ENCODE measurements at regions not wholly inside any gene's neighbourhood (a gene's known extent, or its start where the extent isn't known, plus 50 kb on each side); places are given as distances from the start of the nearest gene placed in this dataset.

- no peak overlapping the region for H3K27ac Mint-ChIP-seq
- no peak overlapping the region for H3K4me3 Mint-ChIP-seq
- H3K9me3 Mint-ChIP-seq = no peaks in the 10 kb centered on the region
- H3K27me3 Mint-ChIP-seq = no peaks in the 10 kb centered on the region
- no peaks in the 10 kb centered on the region for H3K36me3 Mint-ChIP-seq
- H3K4me1 Mint-ChIP-seq = peaks cover 17% of the 10 kb centered on the region
These were observed 51.3 kb downstream of the GADD45G start for GRCh38 chr9:89655990-89656657.

- no peak overlapping the region for H3K27ac Mint-ChIP-seq
- H3K4me3 Mint-ChIP-seq = no peak overlapping the region
- peaks cover 17% of the 10 kb centered on the region for H3K4me1 Mint-ChIP-seq
- H3K27me3 Mint-ChIP-seq = peaks cover 2% of the 10 kb centered on the region
- H3K36me3 Mint-ChIP-seq = no peaks in the 10 kb centered on the region
- no peaks in the 10 kb centered on the region for H3K9me3 Mint-ChIP-seq
These were observed 52.5 kb downstream of the GADD45G start for GRCh38 chr9:89657295-89657694.

GRCh38 chr9:89657765-89658164 lies 53.0 kb downstream of the GADD45G start:
- Mint-ChIP-seq H3K27me3 (peaks cover 2% of the 10 kb centered on the region), H3K27ac (no peak overlapping the region), H3K4me1 (peaks cover 17% of the 10 kb centered on the region), H3K4me3 (no peak overlapping the region), H3K9me3 (no peaks in the 10 kb centered on the region), H3K36me3 (no peaks in the 10 kb centered on the region)

- no peaks in the 10 kb centered on the region for H3K9me3 Mint-ChIP-seq
- H3K4me1 Mint-ChIP-seq = peaks cover 17% of the 10 kb centered on the region
- H3K27me3 Mint-ChIP-seq = peaks cover 2% of the 10 kb centered on the region
- no peaks in the 10 kb centered on the region for H3K36me3 Mint-ChIP-seq
- no peak overlapping the region for H3K4me3 Mint-ChIP-seq
- H3K27ac Mint-ChIP-seq = no peak overlapping the region
These were observed 53.6 kb downstream of the GADD45G start for GRCh38 chr9:89658401-89658800.

GRCh38 chr9:89658931-89659330 lies 54.1 kb downstream of the GADD45G start:
- no peak overlapping the region for H3K27ac Mint-ChIP-seq
- no peaks in the 10 kb centered on the region for H3K9me3 Mint-ChIP-seq
- H3K4me1 Mint-ChIP-seq = peaks cover 17% of the 10 kb centered on the region

GRCh38 chr9:89659473-89659872 lies 54.7 kb downstream of the GADD45G start:
- Mint-ChIP-seq H3K36me3 (no peaks in the 10 kb centered on the region), H3K27ac (peak overlapping the region; percentile 24), H3K27me3 (peaks cover 2% of the 10 kb centered on the region), H3K9me3 (no peaks in the 10 kb centered on the region), H3K4me3 (no peak overlapping the region), H3K4me1 (peaks cover 17% of the 10 kb centered on the region)

More at GRCh38 chr9:89658931-89659330, 54.1 kb downstream of the GADD45G start:
- H3K27me3 Mint-ChIP-seq = peaks cover 2% of the 10 kb centered on the region
- no peaks in the 10 kb centered on the region for H3K36me3 Mint-ChIP-seq
- H3K4me3 Mint-ChIP-seq = no peak overlapping the region

- H3K4me1 Mint-ChIP-seq = peaks cover 17% of the 10 kb centered on the region
- no peak overlapping the region for H3K4me3 Mint-ChIP-seq
- no peak overlapping the region for H3K27ac Mint-ChIP-seq
- no peaks in the 10 kb centered on the region for H3K36me3 Mint-ChIP-seq
- no peaks in the 10 kb centered on the region for H3K9me3 Mint-ChIP-seq
- H3K27me3 Mint-ChIP-seq = peaks cover 2% of the 10 kb centered on the region
These were observed 55.3 kb downstream of the GADD45G start for GRCh38 chr9:89659891-89660685.

- H3K4me1 Mint-ChIP-seq = peaks cover 9% of the 10 kb centered on the region
These were observed 56.7 kb downstream of the GADD45G start for GRCh38 chr9:89661391-89661949.

DNA sequence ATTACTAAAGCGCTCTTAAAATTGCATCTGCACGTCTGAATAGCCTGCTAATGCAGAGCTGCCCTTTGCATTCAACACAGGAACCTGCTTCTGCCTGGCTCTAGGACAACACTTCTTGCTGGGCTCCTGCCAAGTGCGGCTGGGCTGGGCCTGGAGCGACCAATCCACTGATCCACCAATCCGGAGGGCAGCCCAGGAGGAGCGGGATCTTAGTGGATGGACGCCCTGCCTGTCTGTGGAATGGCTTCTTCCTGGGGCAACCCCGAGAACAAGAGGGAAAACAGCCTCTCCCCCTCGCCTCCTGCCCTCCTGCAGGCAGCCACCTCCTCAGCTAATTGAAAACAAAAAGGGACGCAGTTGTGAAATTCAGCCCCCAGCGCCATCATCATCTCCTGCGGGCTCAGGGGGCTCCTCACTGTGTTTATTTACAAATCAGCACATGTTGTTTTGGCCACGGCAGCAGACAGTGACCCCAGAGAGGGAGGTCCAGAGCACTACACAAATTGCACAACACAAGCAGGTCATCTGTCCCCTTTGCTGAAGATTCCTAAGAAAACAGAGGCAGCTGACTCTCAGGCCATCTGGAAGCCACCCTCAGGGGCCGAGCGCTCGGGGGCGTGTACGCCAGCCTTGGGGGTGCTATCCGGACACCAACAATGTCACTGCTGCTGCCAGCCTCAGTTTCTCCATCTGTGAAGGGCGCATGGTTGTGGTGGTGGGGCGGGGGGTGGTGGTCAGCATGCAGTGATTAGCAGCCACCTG lies 57.3 kb downstream of the GADD45G start:
- H3K36me3 Mint-ChIP-seq = no peaks in the 10 kb centered on the region
- peaks cover 2% of the 10 kb centered on the region for H3K27me3 Mint-ChIP-seq
- no peak overlapping the region for H3K27ac Mint-ChIP-seq
- no peaks in the 10 kb centered on the region for H3K9me3 Mint-ChIP-seq
- H3K4me3 Mint-ChIP-seq = no peak overlapping the region
- peaks cover 3% of the 10 kb centered on the region for H3K4me1 Mint-ChIP-seq

More at GRCh38 chr9:89661391-89661949, 56.7 kb downstream of the GADD45G start:
- Mint-ChIP-seq H3K4me3 (no peak overlapping the region), H3K36me3 (no peaks in the 10 kb centered on the region), H3K27ac (no peak overlapping the region), H3K9me3 (no peaks in the 10 kb centered on the region), H3K27me3 (peaks cover 2% of the 10 kb centered on the region)

GRCh38 chr9:89662718-89663613 lies 58.2 kb downstream of the GADD45G start:
- Mint-ChIP-seq H3K36me3 (no peaks in the 10 kb centered on the region), H3K9me3 (no peaks in the 10 kb centered on the region), H3K27me3 (peaks cover 2% of the 10 kb centered on the region), H3K27ac (peak overlapping the region; percentile 35), H3K4me3 (no peak overlapping the region), H3K4me1 (no peaks in the 10 kb centered on the region)

GRCh38 chr9:89663614-89663970 lies 58.8 kb downstream of the GADD45G start:
- Mint-ChIP-seq H3K36me3 (no peaks in the 10 kb centered on the region), H3K27ac (peak overlapping the region; percentile 35), H3K9me3 (no peaks in the 10 kb centered on the region), H3K4me1 (no peaks in the 10 kb centered on the region), H3K27me3 (peaks cover 2% of the 10 kb centered on the region), H3K4me3 (no peak overlapping the region)

GRCh38 chr9:89664010-89664409 lies 59.2 kb downstream of the GADD45G start:
- Mint-ChIP-seq H3K9me3 (no peaks in the 10 kb centered on the region), H3K4me3 (no peak overlapping the region), H3K27me3 (peaks cover 2% of the 10 kb centered on the region), H3K27ac (no peak overlapping the region), H3K36me3 (no peaks in the 10 kb centered on the region), H3K4me1 (no peaks in the 10 kb centered on the region)

DNA sequence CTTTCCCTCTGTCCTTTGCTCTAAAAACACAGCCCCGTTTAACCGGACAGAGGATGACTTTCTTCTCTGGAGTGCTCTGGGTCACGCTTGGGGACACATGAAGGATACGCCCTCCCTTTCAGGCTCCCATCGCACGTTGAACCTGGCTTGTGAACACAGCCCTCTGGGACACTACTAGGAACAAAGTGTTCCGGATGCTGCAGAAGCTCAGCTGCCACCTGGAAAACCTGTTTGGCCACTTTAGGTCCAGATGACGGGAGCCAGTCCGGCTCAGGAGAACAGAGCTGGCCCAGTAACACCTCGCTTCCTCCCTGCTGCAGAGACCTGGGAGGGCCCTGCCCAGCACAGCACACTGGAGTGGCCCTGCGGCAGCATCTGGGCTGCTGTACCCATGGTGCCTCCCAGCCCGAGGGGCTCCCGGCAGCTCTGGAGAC lies 60.1 kb downstream of the GADD45G start:
- H3K36me3 Mint-ChIP-seq = no peaks in the 10 kb centered on the region
- peaks cover 2% of the 10 kb centered on the region for H3K27me3 Mint-ChIP-seq
- H3K9me3 Mint-ChIP-seq = no peaks in the 10 kb centered on the region
- H3K27ac Mint-ChIP-seq = no peak overlapping the region
- H3K4me1 Mint-ChIP-seq = no peaks in the 10 kb centered on the region
- H3K4me3 Mint-ChIP-seq = no peak overlapping the region

DNA sequence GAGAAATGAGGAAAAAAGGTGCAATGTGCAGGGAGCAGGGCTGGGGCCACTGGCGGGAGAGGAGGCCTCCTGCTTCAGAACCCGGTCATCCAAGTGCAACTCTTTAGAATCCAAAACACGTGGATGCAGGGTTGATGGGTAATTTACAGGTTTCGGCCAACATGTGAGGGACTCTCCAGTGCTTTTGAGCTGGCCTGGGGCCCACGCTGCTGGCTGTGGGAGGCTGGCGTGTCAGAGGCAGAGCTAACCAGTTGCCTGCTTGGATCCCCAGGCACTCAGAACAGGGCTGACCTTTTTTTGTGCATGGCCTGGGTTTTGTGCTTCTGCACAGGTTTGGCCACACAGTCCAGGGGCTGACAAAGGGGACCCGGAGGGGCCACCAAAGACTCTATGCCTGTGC lies 61.6 kb downstream of the GADD45G start:
- Mint-ChIP-seq H3K27ac (no peak overlapping the region), H3K36me3 (peaks cover 1% of the 10 kb centered on the region), H3K4me3 (no peak overlapping the region), H3K4me1 (no peaks in the 10 kb centered on the region), H3K9me3 (no peaks in the 10 kb centered on the region), H3K27me3 (peaks cover 2% of the 10 kb centered on the region)

GRCh38 chr9:89666950-89667349 lies 62.1 kb downstream of the GADD45G start:
- H3K27ac Mint-ChIP-seq = no peak overlapping the region
- H3K4me1 Mint-ChIP-seq = no peaks in the 10 kb centered on the region
- H3K36me3 Mint-ChIP-seq = peaks cover 1% of the 10 kb centered on the region
- no peaks in the 10 kb centered on the region for H3K9me3 Mint-ChIP-seq
- H3K4me3 Mint-ChIP-seq = no peak overlapping the region
- no peaks in the 10 kb centered on the region for H3K27me3 Mint-ChIP-seq

Data from activated naive CD4-positive, alpha-beta T cell treated with anti-CD3 and anti-CD28 coated beads, Interleukin-2, amount 50 U/mL, for 24 hours (primary cell).